HG02943 (cell line): ENCODE measurements at regions not wholly inside any gene's neighbourhood (a gene's known extent, or its start where the extent isn't known, plus 50 kb on each side); places are given as distances from the start of the nearest gene placed in this dataset.
"Not testable (repeated sequence)": the region's sequence is repeated elsewhere in the genome, so short reads cannot be mapped to it uniquely, and the experiment has no call there.

Experiments
- ATAC-seq: cut with Tn5 transposase; IDR thresholded peaks from one replicate; pipeline ENCODE4 v1.9.1; 2021; ENCODE audit warnings: mild to moderate bottlenecking, low read depth, moderate library complexity; ENCODE audit not compliant: unreplicated experiment

DNA sequence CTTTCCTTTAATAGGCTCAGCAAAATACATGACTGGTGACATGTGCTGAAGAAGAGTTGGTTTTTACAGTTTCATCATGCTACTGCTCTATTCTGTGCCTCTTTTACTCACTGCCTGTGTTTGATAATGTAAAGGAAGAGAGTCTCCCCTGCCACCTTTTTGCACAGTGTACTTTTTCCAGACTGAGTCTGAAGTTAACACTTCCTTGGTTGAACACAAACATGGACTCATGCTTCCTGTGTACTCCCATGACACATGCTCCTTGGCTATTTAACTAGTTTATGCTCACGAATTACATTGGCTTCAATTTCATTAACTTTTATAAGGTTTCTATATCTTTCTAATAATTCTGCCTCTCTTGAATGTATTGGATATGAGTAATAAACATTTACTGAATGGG is 396.1 kb downstream of the VGLL3 start:
- no peak for ATAC-seq

GRCh38 chr3:86578071-86578470 is 412.9 kb downstream of the VGLL3 start:
- no peak for ATAC-seq

DNA sequence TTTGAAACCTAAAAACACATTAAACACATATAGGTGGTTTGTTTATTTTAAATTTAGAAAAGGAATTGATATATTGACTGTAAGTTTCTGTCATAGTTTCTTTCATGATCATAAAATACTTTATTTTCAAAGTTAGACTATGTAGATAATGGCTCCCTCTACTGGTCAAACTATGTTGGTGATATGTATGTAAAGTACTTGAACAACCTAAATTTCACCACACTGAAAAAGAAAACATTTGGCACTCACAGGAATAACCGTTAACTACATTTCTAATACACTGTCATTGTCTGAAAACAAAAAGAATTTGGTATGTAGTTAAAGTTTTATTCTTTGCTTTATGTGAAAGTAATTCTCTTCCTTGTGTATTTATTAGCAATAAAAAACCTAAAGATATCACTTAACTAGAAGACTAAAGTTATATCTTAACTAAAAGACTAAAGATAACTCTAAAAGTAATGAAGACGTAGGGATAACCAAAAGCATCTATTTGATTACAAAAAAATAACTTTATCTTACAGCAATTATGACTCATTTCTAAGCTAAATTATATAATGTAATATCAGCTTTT is 427.5 kb downstream of the VGLL3 start:
- peak; percentile 63 for ATAC-seq

GRCh38 chr3:86562090-86562489 is 428.9 kb downstream of the VGLL3 start:
- no peak for ATAC-seq

DNA sequence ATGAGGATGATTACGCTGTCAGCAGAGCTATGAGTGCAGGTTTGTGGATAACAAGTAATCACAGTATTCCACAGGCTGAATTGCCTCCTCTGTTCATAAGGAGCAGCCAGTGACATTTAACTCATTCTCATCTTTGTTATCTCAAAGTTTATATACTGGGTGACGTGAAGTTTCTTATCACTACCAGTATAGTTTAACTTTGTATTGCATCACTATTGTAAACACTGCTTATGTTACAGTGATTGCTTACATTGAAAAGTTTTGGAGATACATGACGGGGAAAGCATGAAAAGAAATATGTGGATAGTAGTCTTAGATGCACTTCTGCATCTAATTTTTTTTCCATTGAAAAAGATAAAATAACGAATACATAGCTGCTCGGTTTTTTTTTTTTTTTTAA is 429.7 kb downstream of the VGLL3 start:
- no peak for ATAC-seq

DNA sequence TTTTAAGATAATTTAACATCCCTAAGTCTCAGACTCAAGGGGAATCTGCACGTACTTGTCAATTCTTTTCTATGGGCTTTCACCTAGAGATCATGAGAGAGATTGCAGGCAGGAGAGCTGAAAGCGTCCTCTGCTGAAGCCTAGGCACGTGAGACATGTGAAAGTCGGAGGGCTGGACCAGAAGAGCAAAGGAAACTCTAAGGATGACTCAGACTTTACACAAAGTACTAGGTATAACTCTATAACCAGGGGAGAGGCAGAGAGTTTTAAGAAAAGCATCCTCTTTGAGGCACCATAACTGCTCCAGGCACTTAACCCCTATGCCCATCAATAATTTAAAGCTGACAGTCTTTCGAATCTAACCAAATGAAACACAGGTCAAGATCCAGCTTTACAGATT is 436.6 kb downstream of the VGLL3 start:
- ATAC-seq, result no peak

GRCh38 chr3:86547692-86548091 is 443.3 kb downstream of the VGLL3 start:
- ATAC-seq, result no peak

GRCh38 chr3:86537171-86537570 is 453.8 kb downstream of the VGLL3 start:
- no peak for ATAC-seq

- no peak for ATAC-seq
Measured at GRCh38 chr3:86519819-86520218, 471.1 kb downstream of the VGLL3 start.

DNA sequence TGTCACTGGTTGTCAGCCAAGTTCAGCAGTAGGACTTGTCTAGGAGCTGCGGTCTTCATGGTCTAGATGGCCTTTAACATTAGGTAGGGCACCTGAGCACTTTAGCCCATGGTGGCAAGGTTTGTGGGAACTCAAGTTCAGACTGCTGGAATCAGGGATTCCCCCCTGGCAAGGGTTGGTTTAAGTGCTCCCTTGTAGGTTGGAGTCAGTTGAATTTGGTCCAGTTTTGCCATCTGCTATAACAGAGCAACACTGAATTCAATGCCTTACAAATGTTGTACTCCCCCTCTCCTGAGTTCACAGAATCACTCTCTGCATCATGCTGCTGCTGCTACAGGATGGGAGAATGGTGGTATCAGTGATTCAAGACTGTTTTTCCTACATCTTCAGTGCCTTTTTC is 509.3 kb downstream of the VGLL3 start:
- ATAC-seq, result no peak

- ATAC-seq, result no peak
Measured at GRCh38 chr3:86481031-86481430, 509.9 kb downstream of the VGLL3 start.

DNA sequence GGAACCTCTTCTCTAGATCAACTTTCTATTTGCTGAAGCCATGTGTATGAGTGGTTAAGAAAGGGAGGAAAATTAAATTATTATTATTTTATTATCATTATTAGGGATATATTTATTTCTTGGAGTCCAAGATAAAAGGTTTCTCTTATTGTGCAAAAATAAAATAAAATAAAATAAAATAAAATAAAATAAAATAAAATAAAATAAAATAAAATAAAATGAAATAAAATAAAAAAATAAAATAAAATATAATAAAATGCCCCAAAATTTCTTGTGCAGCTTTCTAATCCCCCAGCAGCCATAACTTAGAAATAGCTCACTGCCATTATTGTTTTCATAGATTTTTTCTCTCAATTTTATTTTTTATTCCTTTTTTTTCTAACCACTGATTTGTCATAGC is 526.8 kb downstream of the VGLL3 start:
- ATAC-seq, result no peak

GRCh38 chr3:86451749-86452148 is 539.2 kb downstream of the VGLL3 start:
- ATAC-seq, result no peak

DNA sequence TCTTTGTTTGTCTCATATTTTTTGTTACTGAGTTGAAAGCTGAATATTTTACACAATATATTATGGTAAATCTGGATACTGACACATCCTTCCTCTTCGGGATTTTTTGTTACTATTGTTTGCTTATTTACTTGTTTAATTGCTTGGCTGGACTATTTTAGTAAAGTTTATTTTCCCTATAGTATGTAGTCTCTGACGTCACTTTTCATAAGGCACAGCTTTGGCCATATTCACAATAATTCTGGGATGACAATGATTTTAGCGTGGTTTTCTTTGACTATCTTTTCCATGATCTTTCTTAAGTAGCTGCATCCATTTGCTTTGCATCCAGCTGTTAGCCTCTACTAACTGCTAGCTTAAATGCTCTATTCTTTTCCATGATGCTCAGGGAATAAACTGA is 552.4 kb downstream of the VGLL3 start:
- ATAC-seq, result no peak

DNA sequence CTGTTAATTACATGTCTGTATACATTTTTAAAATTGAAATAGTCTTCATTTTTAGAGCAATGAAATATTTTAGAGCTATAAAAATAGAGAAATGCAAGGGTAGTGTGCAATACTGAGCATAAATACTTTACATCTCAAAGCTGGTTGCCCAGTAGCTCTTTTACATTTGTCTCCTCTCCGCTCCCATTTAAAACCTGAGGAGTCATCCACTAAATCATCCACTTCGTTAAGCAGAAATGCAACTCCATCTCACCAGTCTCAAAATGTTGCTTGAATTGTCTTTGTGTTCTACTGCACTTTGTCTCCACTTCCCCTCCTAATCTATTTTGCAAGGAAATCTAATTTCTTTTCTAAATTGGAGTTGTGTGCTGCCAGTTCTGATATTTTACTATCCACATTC is 563.6 kb downstream of the VGLL3 start:
- ATAC-seq, result no peak

DNA sequence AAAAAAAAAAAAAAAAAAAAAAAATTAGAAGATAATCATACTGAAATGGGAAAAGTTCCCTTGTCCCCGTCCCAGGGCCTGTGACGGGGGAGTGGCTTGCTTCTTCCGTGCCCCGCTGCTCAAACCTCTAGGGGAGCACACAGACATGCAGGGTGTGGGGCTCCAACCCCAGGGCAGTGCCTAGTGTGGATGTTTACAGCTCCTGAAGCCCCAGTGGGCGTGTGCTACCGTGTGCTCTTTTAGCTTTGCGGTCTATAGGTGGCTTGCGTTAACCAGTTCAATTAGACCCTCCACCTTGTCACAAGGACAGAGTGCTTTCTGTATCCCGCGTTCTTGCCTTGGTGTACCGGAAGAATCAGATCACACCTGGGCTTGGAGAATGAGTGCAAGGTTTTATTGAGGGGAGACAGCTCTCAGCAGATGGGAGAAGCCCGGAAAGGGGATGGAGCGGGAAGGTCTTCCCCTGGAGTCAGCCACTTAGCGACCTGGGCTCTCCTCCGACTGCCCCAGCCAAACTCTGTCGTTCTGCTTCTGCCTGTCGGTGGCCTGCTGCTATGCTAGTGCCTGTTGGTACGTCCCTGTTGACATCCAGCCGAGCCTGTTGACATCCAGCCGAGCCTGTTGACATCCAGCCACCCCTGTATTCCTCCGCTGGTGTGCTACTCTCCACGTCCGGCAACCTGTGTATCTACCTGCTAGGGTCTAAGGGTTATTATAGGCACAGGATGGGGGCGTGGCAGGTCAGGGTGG is 569.8 kb downstream of the VGLL3 start:
- ATAC-seq, result no peak

DNA sequence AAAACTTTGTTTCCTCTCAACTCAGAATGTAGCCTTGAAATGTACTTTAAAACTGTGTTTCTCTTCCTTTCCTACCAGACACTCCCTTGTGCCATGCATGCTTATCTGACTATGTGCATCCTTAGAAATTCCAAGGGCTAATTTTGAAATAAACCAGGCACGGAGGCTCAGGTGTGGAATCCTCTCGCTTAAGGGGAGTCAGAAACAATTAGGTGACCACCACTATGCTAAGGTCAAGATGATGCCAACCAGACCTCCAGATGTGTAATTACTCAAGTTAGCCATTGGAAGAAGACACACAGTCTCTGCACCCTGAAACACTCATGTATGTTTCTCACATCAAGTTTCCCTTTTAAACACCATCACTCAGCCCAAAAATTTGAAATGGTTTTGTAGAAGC is 572.1 kb downstream of the VGLL3 start:
- no peak for ATAC-seq

DNA sequence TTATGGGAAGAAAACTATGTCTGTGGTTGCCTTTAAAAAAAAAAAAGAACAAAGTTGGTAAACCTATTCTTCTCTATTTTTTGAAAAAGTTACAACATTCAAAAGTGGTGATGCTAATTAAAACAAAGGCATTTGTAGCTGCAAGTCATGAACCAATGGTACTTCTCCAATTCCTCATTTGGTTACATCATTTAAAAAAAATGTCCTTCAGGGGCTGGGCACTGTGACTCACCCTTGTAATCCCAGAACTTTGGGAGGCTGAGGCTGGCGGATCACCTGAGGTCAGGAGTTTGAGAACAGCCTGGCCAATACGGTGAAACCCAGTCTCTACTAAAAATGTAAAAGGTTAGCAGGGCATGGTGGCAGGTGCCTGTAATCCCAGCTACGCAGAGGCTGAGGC is 574.6 kb downstream of the VGLL3 start:
- ATAC-seq, result no peak

GRCh38 chr3:86413645-86414044 is 577.3 kb downstream of the VGLL3 start:
- ATAC-seq, result no peak

DNA sequence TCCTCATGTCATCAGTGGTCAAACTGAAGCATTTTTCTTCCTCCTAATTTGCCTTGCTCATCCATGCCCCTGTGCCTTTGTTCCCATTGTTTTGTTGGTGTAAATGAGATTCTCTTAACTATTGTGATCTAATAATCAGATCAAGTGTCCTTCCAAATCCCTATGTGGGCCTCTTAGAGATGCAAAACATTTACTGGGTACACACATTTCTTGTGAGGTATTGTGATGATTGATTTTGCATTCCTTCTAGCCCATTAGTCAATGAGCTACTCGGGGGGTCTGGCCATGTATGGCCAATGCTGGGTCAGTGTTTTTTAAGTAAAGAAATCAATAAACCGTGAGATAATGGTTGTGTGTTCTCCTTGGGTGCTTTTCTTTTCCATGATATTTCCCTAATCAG is 580.4 kb downstream of the VGLL3 start:
- no peak for ATAC-seq

GRCh38 chr3:86389759-86390158 is 601.2 kb downstream of the VGLL3 start:
- not testable (repeated sequence) for ATAC-seq

- no peak for ATAC-seq
Measured at GRCh38 chr3:86388820-86389219, 602.1 kb downstream of the VGLL3 start.

GRCh38 chr3:86382556-86382955 is 608.4 kb downstream of the VGLL3 start:
- no peak for ATAC-seq
